K562 (cell line): ENCODE measurements at regions not wholly inside any gene's neighbourhood (a gene's known extent, or its start where the extent isn't known, plus 50 kb on each side); places are given as distances from the start of the nearest gene placed in this dataset.

Experiments used
- ATAC-seq: fragments of 200-7000 bp; cut with Tn5 transposase; 3 replicates; pipeline ENCODE4 v1.9.1; 2020; ENCODE audit warnings: moderate library complexity
- BruUV-seq: library from RNA; stranded (reverse); fragments of 400-500 nt; replicated peaks from 2 replicates; lab custom pipeline; 2021; lab: Mats Ljungman, UMichigan
- CTCF ChIA-PET: fragments of 300-600 bp; formaldehyde crosslinking; extraction: SDS; loops from one replicate; lab custom pipeline; 2021; ENCODE audit warnings: low intra/inter-chr PET ratio; lab: Yijun Ruan, JAX
- POLR2A ChIA-PET: fragments of 300-600, 350-650 bp; sonication (Branson Sonifier 250); formaldehyde crosslinking; extraction: SDS; loops from one replicate; lab custom pipeline; 2021; ENCODE audit warnings: antibody characterized with exemption, inconsistent platforms; lab: Yijun Ruan, JAX
- DNase-seq, 4 experiments: peaks; one replicate each; pipeline versions ENCODE4 v3.0.0 to v3.0.0-alpha.2; 2011 to 2018; ENCODE audit warnings: low spot score in 3 of 4, mixed read lengths in 3 of 4; ENCODE audit errors: extremely low read depth in 1 of 4
- FAIRE-seq: peaks from 2 replicates; lab custom pipeline; 2011; peaks lifted over from hg19 to GRCh38; lab: Jason Lieb, UNC
- H2AFZ ChIP-seq: 2 replicates; pipeline ENCODE4 v1.6.0; 2011; ENCODE audit warnings: low read depth, low read length, control low read depth, inconsistent platforms
- H3K27ac ChIP-seq: fragments of 200-600 bp; 3 replicates; pipeline ENCODE4 v1.8.0; 2011; ENCODE audit warnings: low read depth, mild to moderate bottlenecking, control low read depth, inconsistent platforms, low read length, moderate library complexity, mixed read lengths; ENCODE audit errors: extremely low read depth
- H3K27me3 ChIP-seq, 2 experiments: fragments of 300-600 bp in 1 of 2; 2 replicates in 1 of 2; 3 replicates in 1 of 2; pipeline versions ENCODE4 v1.6.0 to v1.8.0; 2011; ENCODE audit warnings: inconsistent platforms in 2 of 2, low read length in 2 of 2, mild to moderate bottlenecking in 1 of 2, mixed read lengths in 1 of 2, moderate library complexity in 1 of 2; ENCODE audit not compliant: control insufficient read depth in 2 of 2, insufficient read depth in 2 of 2
- H3K36me3 ChIP-seq: fragments of 300-600 bp; 3 replicates; pipeline ENCODE4 v1.8.0; 2011; ENCODE audit warnings: mild to moderate bottlenecking, low read length, inconsistent platforms; ENCODE audit not compliant: control insufficient read depth, insufficient read depth
- H3K4me1 ChIP-seq, 2 experiments: fragments of 200-600 bp in 1 of 2; replicated peaks in 1 of 2; 2 replicates in 1 of 2; 3 replicates in 1 of 2; pipeline versions ENCODE4 v1.5.1 to v1.8.0; 2011; ENCODE audit warnings: inconsistent platforms in 2 of 2, low read length in 2 of 2, mild to moderate bottlenecking in 1 of 2, mixed read lengths in 1 of 2, moderate library complexity in 1 of 2; ENCODE audit not compliant: control insufficient read depth in 2 of 2, insufficient read depth in 2 of 2
- H3K4me2 ChIP-seq: 2 replicates; pipeline ENCODE4 v1.6.1; 2011; ENCODE audit warnings: low read length, control low read depth, inconsistent platforms, mixed read lengths; ENCODE audit not compliant: insufficient read depth
- H3K4me3 ChIP-seq: fragments of 200-600 bp; sonication (generic), shearing (Covaris generic); 2 replicates; pipeline ENCODE4 v1.5.1; 2016; ENCODE audit warnings: control low read depth, inconsistent platforms
- H3K79me2 ChIP-seq: fragments of 200-600 bp; 3 replicates; pipeline ENCODE4 v1.8.0; 2011; ENCODE audit warnings: low read length, inconsistent platforms; ENCODE audit not compliant: control insufficient read depth, insufficient read depth
- H3K9ac ChIP-seq, 2 experiments: 2 replicates each; pipeline versions ENCODE4 v1.6.0 to v1.6.1; 2011; ENCODE audit warnings: low read depth in 2 of 2, low read length in 2 of 2, control low read depth in 1 of 2, inconsistent platforms in 1 of 2, mild to moderate bottlenecking in 1 of 2, mixed read lengths in 1 of 2; ENCODE audit not compliant: insufficient read depth in 1 of 2
- H3K9me1 ChIP-seq: one replicate; pipeline ENCODE4 v1.6.0; 2011; ENCODE audit warnings: inconsistent platforms, mild to moderate bottlenecking, low read length, moderate library complexity; ENCODE audit not compliant: control insufficient read depth, insufficient read depth
- H3K9me3 ChIP-seq: replicated peaks from 2 replicates; pipeline ENCODE4 v1.5.1; 2011; ENCODE audit warnings: low read depth, low read length, inconsistent platforms; ENCODE audit not compliant: control insufficient read depth, insufficient read depth
- H4K20me1 ChIP-seq: replicated peaks from 2 replicates; pipeline ENCODE4 v1.6.1; 2011; ENCODE audit warnings: low read length, inconsistent platforms, mixed read lengths; ENCODE audit not compliant: control insufficient read depth, insufficient read depth
- FOS ChIP-seq: IDR thresholded peaks from 3 replicates; pipeline ENCODE4 v1.6.1; 2011; ENCODE audit not compliant: insufficient read length; ENCODE audit errors: extremely low read depth
- SNRNP70 ChIP-seq: fragments of 200-400 bp; formaldehyde crosslinking; optimal IDR thresholded peaks from 2 replicates; pipeline ENCODE3; 2017; ENCODE audit warnings: low read depth, low read length
- WGBS: fragments of 100-300 bp; shearing (Covaris generic); methylation state at CpG from one replicate; pipeline ENCODE4 v1.1.6; 2016; ENCODE audit warnings: low coverage, mixed read lengths; ENCODE audit not compliant: insufficient coverage; ENCODE audit errors: missing lambda C conversion rate; 5-methylcytosine and 5-hydroxymethylcytosine counted together
- in situ Hi-C: fragments of 300-500 bp; cut with MboI; formaldehyde crosslinking; loops from 4 replicates; pipeline ENCODE4 v1.15.0; 2018; ENCODE audit warnings: inconsistent platforms, mixed read lengths
- intact Hi-C: fragments of 100-400 bp; cut with micrococcal nuclease; formaldehyde crosslinking; loops from 2 replicates; pipeline ENCODE4 v1.14.2; 2022
- TF ChIP-seq, protein P1 (sequence below): IDR thresholded peaks from 2 replicates; pipeline ENCODE4 v1.6.1; 2011; ENCODE audit warnings: borderline replicate concordance, low read depth, mild to moderate bottlenecking, moderate library complexity, low read length; ENCODE audit not compliant: insufficient read depth, poor library complexity, severe bottlenecking
- TF ChIP-seq, protein P2 (sequence below): fragments of 450-650 bp; IDR thresholded peaks from 2 replicates; pipeline ENCODE4 v1.6.1; 2016; ENCODE audit warnings: low read depth, mild to moderate bottlenecking, moderate library complexity
- TF ChIP-seq, protein P3 (sequence below), 2 experiments: fragments of 450-650 bp; formaldehyde crosslinking in 1 of 2; IDR thresholded peaks; 2 replicates each; pipeline versions ENCODE4 v1.4.0 to v1.6.1; 2014 to 2020; ENCODE audit warnings: mild to moderate bottlenecking in 2 of 2, borderline replicate concordance in 1 of 2, low read depth in 1 of 2

DNA sequence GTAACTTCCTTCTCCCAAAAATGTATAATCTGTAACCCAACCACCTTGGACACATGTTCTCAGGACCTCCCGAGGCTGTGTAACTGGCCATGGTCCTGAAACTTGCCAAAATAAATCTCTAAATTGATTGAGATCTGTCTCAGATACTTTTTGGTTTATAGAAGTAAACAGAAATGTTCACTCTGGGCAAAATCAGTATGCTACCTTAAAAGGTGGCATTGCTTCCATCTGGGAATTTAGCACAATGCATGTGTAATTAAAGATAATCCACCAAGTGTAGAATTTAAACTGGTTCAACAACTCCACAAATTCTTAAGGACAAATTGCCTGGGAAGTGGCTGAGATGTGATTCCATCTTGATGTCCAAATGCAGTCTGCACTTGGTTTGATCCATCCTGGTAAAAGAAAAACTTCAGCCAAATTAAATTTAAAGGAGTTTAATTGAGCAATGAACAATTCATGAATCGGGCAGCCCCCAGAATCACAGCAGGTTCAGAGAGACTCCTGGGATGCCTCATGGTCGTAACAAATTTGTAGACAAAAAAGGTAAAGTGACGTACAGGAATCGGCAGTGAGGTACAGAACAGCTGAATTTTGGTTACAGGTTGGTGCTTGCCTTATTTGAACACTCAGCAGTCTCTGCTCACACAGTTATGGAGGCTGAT, 102.6 kb upstream of the PFKP start:
- intact Hi-C loops (no loop called here), in situ Hi-C loops (no loop called here)
- Histone ChIP-seq H3K36me3 (no peaks in the 10 kb centered on the region), H3K4me1 (no peaks in the 10 kb centered on the region), H3K9ac (no peak overlapping the region), H3K27ac (no peak overlapping the region), H3K9me3 (no peaks in the 10 kb centered on the region), H3K79me2 (no peaks in the 10 kb centered on the region), H3K4me2 (no peak overlapping the region), H2AFZ (no peak overlapping the region), H3K9me1 (no peaks in the 10 kb centered on the region), H3K4me3 (no peak overlapping the region), H3K27me3 (peaks cover 0 to 4% of the 10 kb centered on the region in 2 experiments; a peak in 2 of 5 replicates), H4K20me1 (no peaks in the 10 kb centered on the region)
- ChIA-PET POLR2A (no interaction called here), CTCF (no interaction called here)
- ATAC-seq = no peak
- no peak for FAIRE-seq
- BruUV-seq = no TSS peak
- no peak for DNase-seq
- WGBS = 6% methylated on average over 5 of the region's 5 CpGs
- TF ChIP-seq FOS (no peak), SNRNP70 (no peak)
- TF ChIP-seq, protein P1, sequence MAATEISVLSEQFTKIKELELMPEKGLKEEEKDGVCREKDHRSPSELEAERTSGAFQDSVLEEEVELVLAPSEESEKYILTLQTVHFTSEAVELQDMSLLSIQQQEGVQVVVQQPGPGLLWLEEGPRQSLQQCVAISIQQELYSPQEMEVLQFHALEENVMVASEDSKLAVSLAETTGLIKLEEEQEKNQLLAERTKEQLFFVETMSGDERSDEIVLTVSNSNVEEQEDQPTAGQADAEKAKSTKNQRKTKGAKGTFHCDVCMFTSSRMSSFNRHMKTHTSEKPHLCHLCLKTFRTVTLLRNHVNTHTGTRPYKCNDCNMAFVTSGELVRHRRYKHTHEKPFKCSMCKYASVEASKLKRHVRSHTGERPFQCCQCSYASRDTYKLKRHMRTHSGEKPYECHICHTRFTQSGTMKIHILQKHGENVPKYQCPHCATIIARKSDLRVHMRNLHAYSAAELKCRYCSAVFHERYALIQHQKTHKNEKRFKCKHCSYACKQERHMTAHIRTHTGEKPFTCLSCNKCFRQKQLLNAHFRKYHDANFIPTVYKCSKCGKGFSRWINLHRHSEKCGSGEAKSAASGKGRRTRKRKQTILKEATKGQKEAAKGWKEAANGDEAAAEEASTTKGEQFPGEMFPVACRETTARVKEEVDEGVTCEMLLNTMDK = no peak
- TF ChIP-seq, protein P2, sequence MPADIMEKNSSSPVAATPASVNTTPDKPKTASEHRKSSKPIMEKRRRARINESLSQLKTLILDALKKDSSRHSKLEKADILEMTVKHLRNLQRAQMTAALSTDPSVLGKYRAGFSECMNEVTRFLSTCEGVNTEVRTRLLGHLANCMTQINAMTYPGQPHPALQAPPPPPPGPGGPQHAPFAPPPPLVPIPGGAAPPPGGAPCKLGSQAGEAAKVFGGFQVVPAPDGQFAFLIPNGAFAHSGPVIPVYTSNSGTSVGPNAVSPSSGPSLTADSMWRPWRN = no peak
- TF ChIP-seq, protein P3, sequence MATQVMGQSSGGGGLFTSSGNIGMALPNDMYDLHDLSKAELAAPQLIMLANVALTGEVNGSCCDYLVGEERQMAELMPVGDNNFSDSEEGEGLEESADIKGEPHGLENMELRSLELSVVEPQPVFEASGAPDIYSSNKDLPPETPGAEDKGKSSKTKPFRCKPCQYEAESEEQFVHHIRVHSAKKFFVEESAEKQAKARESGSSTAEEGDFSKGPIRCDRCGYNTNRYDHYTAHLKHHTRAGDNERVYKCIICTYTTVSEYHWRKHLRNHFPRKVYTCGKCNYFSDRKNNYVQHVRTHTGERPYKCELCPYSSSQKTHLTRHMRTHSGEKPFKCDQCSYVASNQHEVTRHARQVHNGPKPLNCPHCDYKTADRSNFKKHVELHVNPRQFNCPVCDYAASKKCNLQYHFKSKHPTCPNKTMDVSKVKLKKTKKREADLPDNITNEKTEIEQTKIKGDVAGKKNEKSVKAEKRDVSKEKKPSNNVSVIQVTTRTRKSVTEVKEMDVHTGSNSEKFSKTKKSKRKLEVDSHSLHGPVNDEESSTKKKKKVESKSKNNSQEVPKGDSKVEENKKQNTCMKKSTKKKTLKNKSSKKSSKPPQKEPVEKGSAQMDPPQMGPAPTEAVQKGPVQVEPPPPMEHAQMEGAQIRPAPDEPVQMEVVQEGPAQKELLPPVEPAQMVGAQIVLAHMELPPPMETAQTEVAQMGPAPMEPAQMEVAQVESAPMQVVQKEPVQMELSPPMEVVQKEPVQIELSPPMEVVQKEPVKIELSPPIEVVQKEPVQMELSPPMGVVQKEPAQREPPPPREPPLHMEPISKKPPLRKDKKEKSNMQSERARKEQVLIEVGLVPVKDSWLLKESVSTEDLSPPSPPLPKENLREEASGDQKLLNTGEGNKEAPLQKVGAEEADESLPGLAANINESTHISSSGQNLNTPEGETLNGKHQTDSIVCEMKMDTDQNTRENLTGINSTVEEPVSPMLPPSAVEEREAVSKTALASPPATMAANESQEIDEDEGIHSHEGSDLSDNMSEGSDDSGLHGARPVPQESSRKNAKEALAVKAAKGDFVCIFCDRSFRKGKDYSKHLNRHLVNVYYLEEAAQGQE (IDR thresholded peaks at IDR 0.05; ENCODE audit: borderline replicate concordance) = peak; percentile 94
- TF ChIP-seq, protein P3 (CRISPR knock-in tag; IDR thresholded peaks at IDR 0.05; ENCODE audit: low read depth) = 0 out of 2 replicates have a peak, but pooled peaks have one; percentile 25
